ENCODE measurements at regions not wholly inside any gene's neighbourhood (a gene's known extent, or its start where the extent isn't known, plus 50 kb on each side); places are given as distances from the start of the nearest gene placed in this dataset.
"Not testable (repeated sequence)": the region's sequence is repeated elsewhere in the genome, so short reads cannot be mapped to it uniquely, and the experiment has no call there.

DNA sequence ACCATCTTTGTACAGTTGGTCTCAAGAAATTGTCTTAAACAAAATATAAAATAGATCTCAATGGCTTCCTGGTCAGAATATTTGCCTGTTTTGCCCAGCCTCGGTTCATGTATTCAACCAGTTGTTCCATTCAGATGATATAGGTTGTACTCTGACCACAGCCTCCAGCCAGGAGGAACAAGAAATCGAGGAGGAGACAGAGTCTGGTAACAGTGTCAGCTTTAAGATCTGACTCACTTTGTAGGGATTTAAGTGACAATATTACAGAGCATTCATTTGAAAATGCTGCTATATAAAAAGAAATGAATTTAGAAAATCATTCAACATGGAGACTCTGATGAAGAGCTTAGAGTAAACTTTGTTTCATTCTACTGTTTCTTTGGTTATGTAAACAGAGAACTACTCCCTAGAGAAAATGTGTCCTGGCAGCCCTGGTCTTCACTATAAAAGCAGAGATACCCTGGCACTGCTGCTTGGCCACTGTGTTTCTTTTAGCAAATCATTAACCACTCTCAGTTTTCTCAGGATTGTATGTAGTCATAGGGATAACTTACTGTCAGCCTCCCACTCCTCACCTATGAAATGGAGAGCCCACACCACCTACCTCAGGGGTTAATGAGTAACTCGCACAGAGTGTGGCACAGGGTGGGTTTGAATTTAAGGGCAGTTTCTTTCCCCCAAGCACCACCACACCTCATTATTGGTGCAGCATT, 53.5 kb downstream of the PAGE2 start:
- no peak for DNase-seq

DNA sequence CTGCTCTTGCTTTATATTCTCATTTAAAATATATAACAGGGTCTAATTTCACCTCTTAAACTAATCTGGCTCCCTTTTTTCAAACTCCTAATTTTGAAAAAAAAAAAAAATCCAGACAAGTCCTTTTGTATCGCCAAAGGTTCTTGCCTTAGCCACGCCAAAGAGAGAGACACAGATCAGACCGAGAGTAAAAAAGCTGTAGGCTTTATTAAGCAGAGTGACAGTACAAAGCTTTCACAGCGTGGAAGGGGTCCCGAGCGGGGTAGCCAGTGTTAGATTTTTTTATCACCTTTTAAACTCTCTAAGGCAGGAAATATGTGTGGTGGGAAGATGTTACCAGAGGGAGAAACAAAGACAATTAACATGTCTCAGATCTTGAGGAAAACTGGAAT, 54.1 kb downstream of the PAGE2 start:
- no peak for DNase-seq

DNA sequence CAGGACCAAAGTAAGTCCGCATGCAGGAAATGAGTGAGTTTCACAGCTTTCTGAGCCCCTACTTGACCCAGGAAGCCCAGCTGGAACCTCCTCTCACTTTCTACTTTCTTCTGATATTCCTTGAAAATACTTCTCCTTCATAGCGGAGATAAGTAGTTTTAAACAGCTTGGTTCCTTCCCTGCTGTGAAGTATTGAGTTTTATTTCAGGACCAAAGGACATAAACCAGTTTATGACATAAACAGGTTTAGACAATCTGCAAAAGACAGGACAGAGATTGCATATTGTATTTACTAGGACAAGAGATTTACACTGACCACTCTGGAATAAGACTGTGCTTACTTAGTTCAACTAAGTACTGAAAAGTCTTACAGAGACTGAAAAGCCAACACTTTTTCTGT, 54.8 kb downstream of the PAGE2 start:
- DNase-seq, result no peak

DNA sequence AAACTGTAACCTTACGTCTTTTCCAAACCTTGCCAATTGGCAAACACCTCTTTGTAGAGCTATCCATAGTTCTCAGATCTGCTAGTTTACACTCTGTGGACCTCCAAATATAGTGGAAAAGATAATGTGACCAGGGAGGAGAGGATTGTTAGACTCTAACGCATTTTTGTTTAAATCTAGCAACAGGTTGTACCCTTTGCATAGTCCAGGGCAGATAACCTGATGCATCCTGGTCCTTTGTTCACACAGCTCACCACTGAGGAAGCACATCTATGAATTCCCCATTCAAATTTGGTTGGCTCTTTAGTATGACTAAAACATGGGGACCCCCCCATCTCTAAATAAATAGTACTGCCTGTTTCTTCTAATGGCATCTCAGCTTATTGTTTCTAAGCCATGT, 55.9 kb downstream of the PAGE2 start:
- no peak for DNase-seq

DNA sequence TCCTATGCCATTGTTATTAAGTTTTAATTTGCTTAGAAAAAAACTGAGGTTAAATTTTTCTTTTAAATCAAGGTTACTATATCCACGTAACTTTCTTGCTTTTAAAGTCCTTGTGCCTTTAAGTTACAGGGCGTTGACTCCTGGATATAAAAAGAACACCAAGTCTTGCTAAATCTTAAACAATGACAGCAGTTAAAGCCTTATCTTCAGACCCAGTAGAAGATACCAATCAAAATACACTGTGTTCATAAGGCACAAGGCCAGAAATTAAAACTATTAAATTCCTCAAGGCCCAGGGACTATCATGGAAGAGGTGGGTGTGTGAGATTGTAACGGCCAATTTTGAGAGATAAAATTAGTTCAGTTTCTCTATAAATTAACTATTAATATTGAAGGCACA, 60.4 kb downstream of the PAGE2 start:
- no peak for DNase-seq

DNA sequence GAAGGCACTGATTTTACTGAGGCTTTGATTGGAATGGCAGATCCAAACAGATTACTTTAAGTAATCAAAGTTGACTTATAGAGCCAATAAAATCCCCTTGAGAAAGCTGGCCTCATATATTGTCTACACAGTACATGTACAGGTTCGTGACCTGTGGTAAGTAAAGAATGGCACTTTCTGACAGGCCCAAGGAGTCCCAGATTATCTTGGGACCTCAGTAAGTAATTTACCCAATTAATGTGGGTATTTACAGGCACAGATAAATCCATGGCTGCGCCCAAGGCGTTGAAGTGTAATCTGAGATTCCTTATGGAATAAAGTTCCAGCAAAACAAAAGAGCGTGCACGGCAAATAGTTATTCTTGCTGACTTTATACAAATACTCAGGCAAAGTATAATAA, 62.4 kb downstream of the PAGE2 start:
- no peak for DNase-seq

DNA sequence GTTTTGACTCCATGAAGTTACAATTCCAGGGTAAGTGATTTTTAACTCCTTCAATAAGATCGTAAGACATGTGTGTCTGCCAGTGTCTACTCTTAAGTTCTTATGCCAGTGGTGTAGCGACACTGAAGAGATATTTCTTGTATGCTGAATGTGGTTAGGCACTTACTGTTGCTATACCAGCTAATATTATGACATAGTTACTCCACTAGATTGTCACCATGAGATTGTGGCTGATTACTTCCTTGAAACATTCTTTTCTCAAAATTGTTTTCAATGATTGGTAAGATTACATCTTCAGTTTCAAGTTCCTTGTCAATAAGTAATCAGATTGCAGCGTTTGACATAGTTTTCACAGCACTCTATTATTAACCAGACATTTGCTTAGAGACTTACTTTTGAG, 60.6 kb upstream of the PAGE5 start:
- no peak for DNase-seq

DNA sequence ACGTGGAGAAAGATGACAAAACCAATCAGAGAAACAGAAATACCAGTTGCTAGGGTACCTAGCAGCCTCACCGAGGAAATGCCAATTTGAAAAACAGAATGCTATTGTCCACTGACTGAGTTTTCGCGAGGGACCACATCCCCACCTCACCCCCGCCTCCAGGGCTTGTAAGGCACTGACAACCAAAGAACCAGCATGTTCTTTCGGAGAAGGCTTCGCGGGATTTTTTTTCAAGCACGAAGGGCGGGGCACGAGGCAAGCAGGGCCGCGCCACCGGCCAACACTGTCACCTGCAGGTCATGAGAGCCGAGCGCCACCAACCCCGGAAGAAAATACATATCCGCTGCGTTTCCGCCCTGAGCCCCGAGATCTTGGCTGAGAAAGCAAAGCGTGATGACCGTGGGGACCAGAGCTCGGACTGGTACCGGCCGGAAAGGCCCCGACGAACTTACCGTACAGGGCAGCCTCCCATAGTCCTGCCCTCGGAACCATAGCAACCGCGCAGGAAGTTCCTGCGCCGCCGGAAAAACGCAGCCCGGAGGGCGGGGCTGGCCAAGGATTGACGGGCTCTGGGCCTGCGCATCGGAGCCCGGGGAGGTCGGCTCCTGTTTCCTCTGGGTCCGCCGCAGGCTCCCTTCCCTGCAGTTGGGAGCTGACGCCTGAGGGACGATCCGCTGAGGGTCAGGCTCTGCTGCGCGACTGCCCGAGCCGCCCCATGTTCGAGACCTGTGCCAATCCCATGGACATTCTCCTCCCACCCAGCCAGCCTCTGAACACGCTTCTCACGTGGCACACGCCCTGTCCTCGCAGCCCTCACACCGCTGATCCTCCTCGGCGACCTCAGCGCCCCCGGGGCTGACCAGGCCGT, 59.2 kb upstream of the PAGE5 start:
- DNase-seq, result peak; percentile 92

DNA sequence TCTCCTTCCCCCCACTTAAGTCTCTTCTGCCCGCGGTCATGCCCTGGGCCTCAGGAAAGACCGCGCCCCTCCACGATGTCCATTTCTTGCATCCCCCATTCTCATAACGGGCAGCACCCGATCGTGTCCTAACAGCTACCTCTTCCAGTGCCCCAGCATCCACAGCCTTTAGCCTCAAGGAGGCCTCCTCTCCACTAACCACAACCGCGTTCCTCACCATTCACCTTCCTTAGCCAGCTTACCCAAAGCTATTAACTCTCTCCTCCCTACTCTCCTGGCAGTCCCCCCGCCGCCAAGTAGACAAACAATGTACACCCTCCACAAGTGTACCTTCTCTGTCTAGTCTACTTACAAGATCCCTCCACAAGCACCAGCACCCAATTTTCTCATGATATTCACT, 58.6 kb upstream of the PAGE5 start:
- DNase-seq, result no peak

DNA sequence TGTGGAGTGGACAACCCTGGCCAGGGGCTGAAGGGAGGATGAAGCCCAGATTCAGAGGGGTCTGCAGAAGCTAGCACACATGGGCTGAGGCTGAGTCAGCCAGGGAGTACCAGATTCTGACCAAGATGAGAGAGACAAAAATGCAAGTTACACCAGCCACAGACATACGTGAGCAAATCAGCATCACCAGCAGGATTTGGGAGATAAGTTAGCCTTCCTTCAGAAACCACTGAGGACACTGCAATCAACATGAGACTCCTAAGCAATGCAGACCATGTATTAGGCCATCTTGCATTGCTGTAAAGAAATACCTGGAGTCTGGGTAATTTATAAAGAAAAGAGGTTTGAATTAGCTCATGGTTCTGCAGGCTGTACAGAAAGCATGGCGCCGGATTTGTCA, 57.0 kb upstream of the PAGE5 start:
- DNase-seq, result no peak

DNA sequence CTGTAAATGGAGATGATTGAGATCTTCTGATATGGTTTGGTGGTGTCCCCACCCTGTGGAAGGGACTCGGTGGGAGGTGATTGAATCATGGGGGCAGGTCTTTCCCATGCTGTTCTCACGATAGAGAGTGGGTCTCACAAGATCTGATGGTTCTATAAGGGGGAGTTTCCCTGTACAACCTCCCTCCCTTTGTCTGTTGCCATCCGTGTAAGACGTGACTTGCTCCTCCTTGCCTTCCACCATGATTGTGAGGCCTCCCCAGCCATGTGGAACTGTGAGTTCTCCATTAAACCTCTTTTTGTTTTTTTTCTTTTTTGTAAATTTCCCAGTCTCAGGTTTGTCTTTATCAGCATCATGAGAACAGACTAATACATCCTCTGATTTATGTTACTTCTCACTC, 55.1 kb upstream of the PAGE5 start:
- not testable (repeated sequence) for DNase-seq

DNA sequence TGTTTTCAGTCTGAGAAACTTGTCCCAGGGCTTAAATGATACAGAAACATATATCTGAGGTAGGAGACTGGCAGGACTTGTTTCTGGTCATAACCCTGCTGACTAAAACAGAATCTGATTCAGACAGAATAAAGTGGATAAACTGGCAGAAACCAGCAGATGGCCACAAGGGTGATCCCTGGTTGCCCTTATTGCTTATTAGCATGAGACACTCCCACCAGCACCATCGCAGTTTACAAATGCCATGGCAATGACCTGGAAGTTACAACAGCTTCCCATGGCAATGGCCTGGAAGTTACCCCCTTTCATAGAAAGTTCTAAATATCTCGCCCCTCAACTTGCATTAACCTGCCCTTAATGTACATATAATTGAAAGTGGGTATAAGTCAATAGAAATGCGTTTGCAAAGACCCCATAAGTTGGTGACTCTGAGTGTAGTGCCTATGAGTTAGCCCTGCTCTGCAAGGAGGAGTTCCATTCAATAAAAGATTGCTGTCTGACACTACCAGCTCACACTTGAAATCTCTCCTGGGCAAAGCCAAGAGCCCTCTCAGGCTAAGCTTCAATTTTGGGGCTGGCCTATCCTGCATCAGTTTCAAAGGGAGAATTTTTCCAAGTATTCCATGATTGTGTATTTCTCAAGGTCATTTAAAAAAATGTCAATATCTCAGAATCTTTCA, 52.9 kb upstream of the PAGE5 start:
- no peak for DNase-seq

DNA sequence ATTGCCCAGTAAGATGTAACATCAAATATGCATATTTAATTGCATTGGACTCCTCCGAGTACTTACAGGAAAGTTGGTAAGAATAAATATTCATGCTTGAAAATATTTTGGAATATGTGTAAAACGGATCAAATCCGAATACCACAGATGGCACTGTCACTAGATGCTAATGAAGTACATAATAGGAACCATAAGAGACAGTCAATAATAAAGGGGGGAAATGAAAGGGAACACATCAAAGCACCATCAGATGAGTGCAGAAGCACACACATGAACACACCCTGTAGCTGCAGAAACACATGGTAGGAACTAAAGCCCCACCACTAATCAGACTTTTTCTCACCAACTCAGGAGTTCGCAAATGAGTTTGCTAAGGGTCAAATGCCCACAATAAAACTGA, 52.2 kb upstream of the PAGE5 start:
- no peak for DNase-seq

DNA sequence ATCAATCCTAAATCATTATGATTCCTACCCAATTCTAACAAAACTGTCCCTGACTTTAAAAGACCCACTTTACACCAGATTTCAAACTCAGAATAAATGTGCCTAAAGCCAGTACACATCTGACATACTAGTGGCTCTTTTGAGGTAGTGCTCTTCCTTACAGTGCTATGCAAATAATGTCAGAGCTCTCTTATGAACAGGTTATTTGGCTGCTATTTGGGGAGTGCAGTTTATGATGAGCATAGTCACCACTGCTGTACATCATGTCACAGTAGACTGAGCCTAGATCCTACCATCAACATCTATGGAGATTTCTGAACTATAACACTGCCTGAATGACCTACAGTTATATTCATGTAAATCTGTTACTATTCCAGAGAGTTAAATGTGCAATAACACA, 50.4 kb upstream of the PAGE5 start:
- no peak for DNase-seq
